Activated B cell treated with CpG ODN at 0.5 μM for 24 hours (primary cell): ENCODE measurements at regions not wholly inside any gene's neighbourhood (a gene's known extent, or its start where the extent isn't known, plus 50 kb on each side); places are given as distances from the start of the nearest gene placed in this dataset.
"Not testable (repeated sequence)": the region's sequence is repeated elsewhere in the genome, so short reads cannot be mapped to it uniquely, and the experiment has no call there.

Experiments used
- ATAC-seq: fragments of 200-7000 bp; cut with Tn5 transposase; one replicate; pipeline ENCODE4 v1.10.0; 2021; ENCODE audit warnings: low read depth, mild to moderate bottlenecking, moderate library complexity
- CTCF ChIA-PET: fragments of 350-600 bp; sonication (Branson Sonifier 250); formaldehyde crosslinking; loops from one replicate; lab custom pipeline; 2021; ENCODE audit warnings: antibody characterized with exemption; lab: Charles Lee
- POLR2A ChIA-PET: fragments of 350-600 bp; sonication (Branson Sonifier 250); formaldehyde crosslinking; loops from one replicate; lab custom pipeline; 2021; ENCODE audit warnings: antibody characterized with exemption; lab: Charles Lee
- DNase-seq: peaks from one replicate; pipeline ENCODE4 v3.0.0; 2022
- H3K27ac Mint-ChIP-seq: one replicate; pipeline ENCODE4 v1.8.0; 2020; ENCODE audit warnings: mixed read lengths
- H3K27me3 Mint-ChIP-seq: one replicate; pipeline ENCODE4 v1.8.0; 2021; ENCODE audit warnings: mixed read lengths
- H3K36me3 Mint-ChIP-seq: one replicate; pipeline ENCODE4 v1.8.0; 2021; ENCODE audit warnings: low read depth, mixed read lengths
- H3K4me1 Mint-ChIP-seq: one replicate; pipeline ENCODE4 v1.8.0; 2021; ENCODE audit warnings: mixed read lengths
- H3K4me3 Mint-ChIP-seq: one replicate; pipeline ENCODE4 v1.8.0; 2020; ENCODE audit warnings: mild to moderate bottlenecking, mixed read lengths
- H3K9me3 Mint-ChIP-seq: one replicate; pipeline ENCODE4 v1.8.0; 2020; ENCODE audit warnings: mixed read lengths
- intact Hi-C: fragments of 100-400 bp; cut with micrococcal nuclease; formaldehyde crosslinking; loops from one replicate; pipeline ENCODE4 v1.15.1; 2024
- TF ChIP-seq, protein P1 (sequence below): fragments of 200-600 bp; IDR thresholded peaks from one replicate; pipeline ENCODE4 v1.8.0; 2022; ENCODE audit warnings: antibody characterized with exemption, mild to moderate bottlenecking

DNA sequence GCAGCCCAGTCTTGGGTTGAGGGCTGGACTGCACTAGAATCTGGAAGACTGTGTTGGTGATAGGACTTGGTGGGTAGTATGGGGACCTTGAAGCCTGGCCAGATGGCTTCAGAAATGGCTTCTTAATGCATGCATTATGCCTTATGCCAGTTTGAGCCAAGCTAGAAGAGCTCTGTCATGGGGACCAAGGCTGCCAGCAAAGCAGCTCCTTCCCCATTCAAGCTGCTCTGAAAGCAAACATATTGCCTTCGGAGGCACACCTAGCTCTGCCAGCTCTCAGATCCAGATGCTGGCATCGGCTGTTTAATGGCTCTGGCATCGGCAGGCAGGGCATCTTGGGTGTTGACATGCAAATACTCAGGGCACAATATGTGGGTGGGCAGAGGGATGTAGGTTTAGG is 59.0 kb upstream of the IGFBP5 start:
- no peaks in the 10 kb centered on the region for H3K4me1 Mint-ChIP-seq

DNA sequence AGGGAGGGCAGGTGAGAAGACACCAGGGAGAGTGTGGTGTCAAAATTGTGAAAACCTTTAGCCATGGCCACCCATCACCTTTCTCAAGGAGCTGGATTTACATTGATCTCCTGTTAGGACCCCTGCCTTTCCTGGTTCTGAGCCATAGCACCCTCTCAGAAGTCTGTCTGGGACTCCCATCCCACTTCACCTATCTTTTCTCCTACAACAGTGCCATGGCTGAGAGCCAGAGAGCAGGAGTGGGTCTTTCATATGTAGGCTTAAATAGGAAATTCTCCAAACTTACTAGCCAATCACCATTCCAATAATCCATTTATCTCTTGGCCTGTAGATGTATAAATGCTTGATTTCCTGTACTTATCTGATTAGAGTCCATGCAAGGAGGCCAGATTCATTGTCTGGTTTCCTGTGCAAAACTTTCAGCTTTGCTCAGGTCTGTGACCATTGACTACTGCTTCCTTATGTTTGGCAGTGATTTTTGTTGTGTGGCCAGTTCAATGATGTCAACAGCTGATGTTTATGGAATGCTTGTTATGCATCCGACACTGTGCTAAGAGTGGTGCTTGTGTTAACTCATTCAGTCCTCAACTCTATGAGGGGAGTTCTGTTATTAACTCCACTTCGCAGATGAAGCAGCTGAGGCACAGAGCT is 57.6 kb upstream of the IGFBP5 start:
- DNase-seq, result no peak
- intact Hi-C loops, result no loop called here
- H3K9me3 Mint-ChIP-seq, result no peaks in the 10 kb centered on the region
- CTCF ChIA-PET, result no interaction called here
- ATAC-seq, result no peak
- POLR2A ChIA-PET, result no interaction called here
- H3K4me3 Mint-ChIP-seq, result no peak overlapping the region
- H3K27me3 Mint-ChIP-seq, result peaks cover 17% of the 10 kb centered on the region
- TF ChIP-seq, protein P1, sequence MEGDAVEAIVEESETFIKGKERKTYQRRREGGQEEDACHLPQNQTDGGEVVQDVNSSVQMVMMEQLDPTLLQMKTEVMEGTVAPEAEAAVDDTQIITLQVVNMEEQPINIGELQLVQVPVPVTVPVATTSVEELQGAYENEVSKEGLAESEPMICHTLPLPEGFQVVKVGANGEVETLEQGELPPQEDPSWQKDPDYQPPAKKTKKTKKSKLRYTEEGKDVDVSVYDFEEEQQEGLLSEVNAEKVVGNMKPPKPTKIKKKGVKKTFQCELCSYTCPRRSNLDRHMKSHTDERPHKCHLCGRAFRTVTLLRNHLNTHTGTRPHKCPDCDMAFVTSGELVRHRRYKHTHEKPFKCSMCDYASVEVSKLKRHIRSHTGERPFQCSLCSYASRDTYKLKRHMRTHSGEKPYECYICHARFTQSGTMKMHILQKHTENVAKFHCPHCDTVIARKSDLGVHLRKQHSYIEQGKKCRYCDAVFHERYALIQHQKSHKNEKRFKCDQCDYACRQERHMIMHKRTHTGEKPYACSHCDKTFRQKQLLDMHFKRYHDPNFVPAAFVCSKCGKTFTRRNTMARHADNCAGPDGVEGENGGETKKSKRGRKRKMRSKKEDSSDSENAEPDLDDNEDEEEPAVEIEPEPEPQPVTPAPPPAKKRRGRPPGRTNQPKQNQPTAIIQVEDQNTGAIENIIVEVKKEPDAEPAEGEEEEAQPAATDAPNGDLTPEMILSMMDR, result no peak
- H3K4me1 Mint-ChIP-seq, result no peaks in the 10 kb centered on the region
- H3K36me3 Mint-ChIP-seq, result no peaks in the 10 kb centered on the region
- H3K27ac Mint-ChIP-seq, result no peak overlapping the region

More for the DNA sequence above, 59.0 kb upstream of the IGFBP5 start:
- ATAC-seq, result no peak
- CTCF ChIA-PET, result no interaction called here
- no peaks in the 10 kb centered on the region for H3K9me3 Mint-ChIP-seq
- no peak overlapping the region for H3K4me3 Mint-ChIP-seq
- DNase-seq, result no peak
- no peak overlapping the region for H3K27ac Mint-ChIP-seq
- H3K36me3 Mint-ChIP-seq, result no peaks in the 10 kb centered on the region
- H3K27me3 Mint-ChIP-seq, result peaks cover 15% of the 10 kb centered on the region
- POLR2A ChIA-PET, result no interaction called here
- intact Hi-C loops, result no loop called here
- TF ChIP-seq, protein P1, result no peak

DNA sequence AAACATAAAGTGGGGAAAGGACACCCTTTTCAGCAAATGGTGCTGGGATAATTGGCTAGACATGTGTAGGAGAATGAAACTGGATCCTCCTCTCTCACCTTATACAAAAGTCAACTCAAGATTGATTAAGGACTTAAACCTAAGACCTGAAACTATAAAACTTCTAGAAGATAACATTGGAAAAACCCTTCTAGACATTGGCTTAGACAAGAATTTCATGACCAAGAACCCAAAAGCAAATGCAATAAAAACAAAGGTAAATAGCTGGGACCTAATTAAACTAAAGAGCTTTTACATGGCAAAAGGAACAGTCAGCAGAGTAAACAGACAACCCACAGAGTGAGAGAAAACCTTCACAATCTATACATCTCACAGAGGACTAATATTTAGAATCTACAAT is 55.4 kb upstream of the IGFBP5 start:
- H3K4me3 Mint-ChIP-seq, H3K27ac Mint-ChIP-seq, H3K36me3 Mint-ChIP-seq, CTCF ChIA-PET, H3K9me3 Mint-ChIP-seq, POLR2A ChIA-PET, intact Hi-C loops, ATAC-seq, DNase-seq, H3K4me1 Mint-ChIP-seq: not testable (repeated sequence)
- peaks cover 20% of the 10 kb centered on the region for H3K27me3 Mint-ChIP-seq

DNA sequence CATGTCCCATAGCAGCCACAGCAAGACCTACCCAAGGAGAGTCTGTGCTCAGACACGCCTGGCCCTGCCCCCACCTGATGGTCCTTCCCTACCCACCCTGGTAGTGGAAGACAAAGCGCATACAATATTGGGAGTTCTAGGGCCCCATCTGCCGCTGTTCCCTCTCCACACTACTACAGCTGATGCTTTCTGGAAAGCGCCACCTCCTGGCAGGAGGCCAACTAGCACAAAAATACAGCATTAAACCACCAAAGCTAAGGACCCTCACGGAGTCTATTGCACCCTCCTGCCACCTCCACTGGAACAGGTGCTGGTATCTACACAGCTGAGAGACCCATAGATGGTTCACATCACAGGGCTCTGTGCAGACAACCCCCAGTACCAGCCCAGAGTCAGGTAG is 50.9 kb upstream of the IGFBP5 start:
- H3K4me3 Mint-ChIP-seq, H3K36me3 Mint-ChIP-seq, H3K27ac Mint-ChIP-seq, H3K4me1 Mint-ChIP-seq, H3K9me3 Mint-ChIP-seq, CTCF ChIA-PET, ATAC-seq, intact Hi-C loops, POLR2A ChIA-PET, DNase-seq: not testable (repeated sequence)
- peaks cover 25% of the 10 kb centered on the region for H3K27me3 Mint-ChIP-seq

DNA sequence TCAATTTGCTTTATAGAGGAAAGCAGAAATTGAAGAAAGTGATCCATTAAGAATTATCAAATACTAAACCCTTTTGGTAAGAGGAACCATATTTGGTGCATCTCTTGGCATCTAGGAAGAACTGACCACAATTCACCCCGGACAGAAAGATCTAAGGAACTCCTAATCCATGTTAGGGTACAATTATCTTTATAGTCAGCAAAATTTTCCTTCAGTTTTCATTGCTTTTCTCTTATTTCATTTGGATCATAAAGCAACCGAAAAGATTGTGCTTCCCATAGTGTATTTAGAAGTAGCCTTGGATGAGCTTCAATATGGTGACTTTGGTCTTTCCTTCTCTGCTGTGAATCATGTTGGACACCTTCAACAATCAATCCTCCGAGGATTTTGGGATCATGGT is 50.1 kb upstream of the IGFBP5 start:
- TF ChIP-seq, protein P1, result no peak
- CTCF ChIA-PET, result no interaction called here
- Mint-ChIP-seq H3K4me3 (no peak overlapping the region), H3K27ac (no peak overlapping the region), H3K36me3 (no peaks in the 10 kb centered on the region), H3K9me3 (no peaks in the 10 kb centered on the region), H3K27me3 (peaks cover 28% of the 10 kb centered on the region), H3K4me1 (no peaks in the 10 kb centered on the region)
- no peak for DNase-seq
- intact Hi-C loops, result no loop called here
- ATAC-seq, result no peak
- POLR2A ChIA-PET, result no interaction called here
